HepG2 (cell line): ENCODE measurements at regions not wholly inside any gene's neighbourhood (a gene's known extent, or its start where the extent isn't known, plus 50 kb on each side); places are given as distances from the start of the nearest gene placed in this dataset.

Experiments used
- ATAC-seq: fragments of 200-7000 bp; cut with Tn5 transposase; 3 replicates; pipeline ENCODE4 v1.9.1; 2020; ENCODE audit warnings: mild to moderate bottlenecking, moderate library complexity
- BruUV-seq: library from RNA; stranded (reverse); fragments of 400-500 nt; replicated peaks from 2 replicates; lab custom pipeline; 2021; lab: Mats Ljungman, UMichigan
- CTCF ChIA-PET: fragments of 300-600 bp; formaldehyde crosslinking; extraction: SDS; loops from one replicate; lab custom pipeline; 2021; ENCODE audit warnings: low total read pairs, inconsistent platforms, low intra/inter-chr PET ratio; lab: Yijun Ruan, JAX
- POLR2A ChIA-PET: fragments of 350-600 bp; sonication (Branson Sonifier 250); formaldehyde crosslinking; loops from one replicate; lab custom pipeline; 2020; ENCODE audit warnings: antibody characterized with exemption, inconsistent platforms; lab: Yijun Ruan, JAX
- DNase-seq: peaks from one replicate; pipeline ENCODE4 v3.0.0-alpha.2; 2015; ENCODE audit warnings: low spot score
- FAIRE-seq: peaks from 3 replicates; lab custom pipeline; 2011; peaks lifted over from hg19 to GRCh38; lab: Jason Lieb, UNC
- H2AFZ ChIP-seq: one replicate; pipeline ENCODE4 v1.6.1; 2011; ENCODE audit warnings: low read length, inconsistent platforms
- H3K27ac ChIP-seq: fragments of 300-600 bp; 3 replicates; pipeline ENCODE4 v1.8.0; 2011; ENCODE audit warnings: mixed run types, mild to moderate bottlenecking, mixed read lengths, low read length, inconsistent platforms; ENCODE audit not compliant: insufficient read depth; ENCODE audit errors: extremely low read length
- H3K27me3 ChIP-seq, 2 experiments: fragments of 200-600 bp in 1 of 2; 2 replicates in 1 of 2; 3 replicates in 1 of 2; pipeline versions ENCODE4 v1.6.0 to v1.8.0; 2011; ENCODE audit warnings: low read length in 2 of 2, mild to moderate bottlenecking in 2 of 2, moderate library complexity in 2 of 2, inconsistent platforms in 1 of 2; ENCODE audit not compliant: insufficient read depth in 2 of 2, control insufficient read depth in 1 of 2
- H3K36me3 ChIP-seq, 2 experiments: fragments of 200-600 bp in 1 of 2; replicated peaks in 1 of 2; 2 replicates in 1 of 2; 3 replicates in 1 of 2; pipeline versions ENCODE4 v1.5.1 to v1.8.0; 2011; ENCODE audit warnings: low read length in 2 of 2, inconsistent platforms in 1 of 2; ENCODE audit not compliant: insufficient read depth in 2 of 2, control insufficient read depth in 1 of 2
- H3K4me1 ChIP-seq: 2 replicates; pipeline ENCODE4 v1.5.1; 2012; ENCODE audit warnings: low read length, inconsistent platforms; ENCODE audit not compliant: insufficient read depth
- H3K4me2 ChIP-seq: 2 replicates; pipeline ENCODE4 v1.6.0; 2011; ENCODE audit warnings: low read depth, low read length, inconsistent platforms
- H3K4me3 ChIP-seq, 3 experiments: fragments of 200-600 bp in 1 of 3; sonication (generic), shearing (Covaris generic) in 1 of 3; replicated peaks in 1 of 3; 2 replicates each; pipeline ENCODE4 v1.5.1; 2011 to 2016; ENCODE audit warnings: low read length in 3 of 3, inconsistent platforms in 2 of 3, low read depth in 2 of 3, mild to moderate bottlenecking in 2 of 3, control low read depth in 1 of 3, mixed read lengths in 1 of 3; ENCODE audit not compliant: insufficient read depth in 1 of 3
- H3K79me2 ChIP-seq: one replicate; pipeline ENCODE4 v1.6.1; 2011; ENCODE audit warnings: low read length, inconsistent platforms; ENCODE audit not compliant: insufficient read depth
- H3K9ac ChIP-seq: 2 replicates; pipeline ENCODE4 v1.6.0; 2011; ENCODE audit warnings: mild to moderate bottlenecking, low read depth, low read length, inconsistent platforms; ENCODE audit not compliant: insufficient read depth
- H3K9me3 ChIP-seq: 2 replicates; pipeline ENCODE4 v1.5.1; 2012; ENCODE audit warnings: mild to moderate bottlenecking, low read length
- H4K20me1 ChIP-seq: 2 replicates; pipeline ENCODE4 v1.6.0; 2011; ENCODE audit warnings: inconsistent platforms, mild to moderate bottlenecking, low read length, moderate library complexity; ENCODE audit not compliant: insufficient read depth
- FOXA1 ChIP-seq, 2 experiments: fragments of 450-650 bp in 1 of 2; sonication (generic) in 1 of 2; formaldehyde crosslinking in 1 of 2; IDR thresholded peaks; 2 replicates each; pipeline versions ENCODE4 v1.4.0 to v1.6.1; 2016 to 2020; ENCODE audit warnings: missing genetic modification reagents in 1 of 2
- KMT2A ChIP-seq: sonication (generic); formaldehyde crosslinking; IDR thresholded peaks from 2 replicates; pipeline ENCODE4 v1.4.0; 2020; ENCODE audit warnings: missing genetic modification reagents
- MED1 ChIP-seq: sonication (generic); formaldehyde crosslinking; IDR thresholded peaks from 2 replicates; pipeline ENCODE4 v1.4.0; 2020; ENCODE audit warnings: missing genetic modification reagents
- MXD4 ChIP-seq: IDR thresholded peaks from 2 replicates; pipeline ENCODE4 v1.6.1; 2016; ENCODE audit warnings: mild to moderate bottlenecking, missing biosample characterization, missing genetic modification reagents
- POLR2AphosphoS5 ChIP-seq: IDR thresholded peaks from 2 replicates; pipeline ENCODE4 v1.6.1; 2012; ENCODE audit warnings: low read depth, low read length
- SKI ChIP-seq: fragments of 450-650 bp; IDR thresholded peaks from one replicate; pipeline ENCODE4 v1.6.1; 2018; ENCODE audit warnings: mild to moderate bottlenecking; ENCODE audit not compliant: partially characterized antibody
- SRSF1 ChIP-seq: fragments of 200-400 bp; formaldehyde crosslinking; optimal IDR thresholded peaks from 2 replicates; pipeline ENCODE3; 2017; ENCODE audit warnings: mild to moderate bottlenecking, low read depth, low read length, moderate library complexity
- ZFP37 ChIP-seq: sonication (generic); formaldehyde crosslinking; IDR thresholded peaks from 2 replicates; pipeline ENCODE4 v1.4.0; 2020; ENCODE audit warnings: missing genetic modification reagents, borderline replicate concordance
- ZNF225 ChIP-seq: sonication (generic); formaldehyde crosslinking; IDR thresholded peaks from 2 replicates; pipeline ENCODE4 v1.4.0; 2020; ENCODE audit warnings: mild to moderate bottlenecking, missing genetic modification reagents
- ZNF263 ChIP-seq: sonication (generic); formaldehyde crosslinking; IDR thresholded peaks from 2 replicates; pipeline ENCODE4 v1.4.0; 2020; ENCODE audit warnings: missing genetic modification reagents
- ZNF589 ChIP-seq: sonication (generic); formaldehyde crosslinking; conservative IDR thresholded peaks from 2 replicates; pipeline ENCODE4 v1.8.0; 2022; ENCODE audit warnings: mild to moderate bottlenecking, moderate library complexity, missing genetic modification reagents
- ZNF782 ChIP-seq: sonication (generic); formaldehyde crosslinking; IDR thresholded peaks from 2 replicates; pipeline ENCODE4 v1.4.0; 2020; ENCODE audit warnings: missing genetic modification reagents, mild to moderate bottlenecking, borderline replicate concordance
- WGBS: methylation state at CpG from one replicate; pipeline ENCODE4 v1.1.6; 2017; ENCODE audit warnings: low lambda C conversion rate; 5-methylcytosine and 5-hydroxymethylcytosine counted together
- in situ Hi-C: cut with HindIII; loops from 2 replicates; pipeline ENCODE4 v1.10.0; 2017; ENCODE audit warnings: low pct_unique_long_range_greater_than_20kb; ENCODE audit not compliant: extremely low pct_ligation_motif_present
- intact Hi-C: fragments of 100-400 bp; cut with micrococcal nuclease; formaldehyde crosslinking; loops from one replicate; pipeline ENCODE4 v1.10.0; 2022; ENCODE audit not compliant: unreplicated experiment
- TF ChIP-seq, protein P1 (sequence below): sonication (generic); IDR thresholded peaks from 2 replicates; pipeline ENCODE4 v1.6.1; 2016; ENCODE audit warnings: low read depth, borderline replicate concordance
- TF ChIP-seq, protein P2 (sequence below): sonication (generic); formaldehyde crosslinking; IDR thresholded peaks from 2 replicates; pipeline ENCODE4 v1.4.0; 2020; ENCODE audit warnings: missing genetic modification reagents
- TF ChIP-seq, protein P3 (sequence below): sonication (generic); formaldehyde crosslinking; IDR thresholded peaks from 2 replicates; pipeline ENCODE4 v1.4.0; 2020; ENCODE audit warnings: missing genetic modification reagents, mild to moderate bottlenecking, borderline replicate concordance

DNA sequence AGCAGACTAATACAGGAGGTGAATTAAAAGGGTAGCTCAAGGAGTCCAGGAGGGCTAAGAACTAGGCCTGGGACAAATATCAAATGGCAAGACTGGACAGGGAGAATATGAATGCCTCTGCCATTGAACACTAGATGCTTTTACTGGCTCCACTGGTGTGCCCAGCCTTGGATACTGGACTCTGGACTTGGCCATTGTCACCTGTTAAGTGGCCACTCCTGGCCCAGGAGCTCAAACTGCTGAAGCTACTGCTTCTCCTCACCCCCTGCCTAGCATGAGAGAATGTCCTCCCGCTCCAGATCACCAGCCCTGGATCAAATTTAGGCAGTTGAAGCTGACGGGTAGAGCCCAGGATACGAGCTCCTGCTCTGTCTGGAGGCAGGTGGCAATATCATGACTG lies 170.8 kb downstream of the DDX1 start:
- no peak for ATAC-seq
- TF ChIP-seq ZNF225 (CRISPR knock-in tag) (no peak), KMT2A (CRISPR knock-in tag) (no peak), ZNF263 (CRISPR knock-in tag) (no peak), ZNF589 (no peak), ZNF782 (CRISPR knock-in tag) (no peak), POLR2AphosphoS5 (no peak), MED1 (CRISPR knock-in tag) (no peak), SRSF1 (no peak), FOXA1 (IDR thresholded peaks at IDR 0.05) (no peak), FOXA1 (CRISPR knock-in tag; IDR thresholded peaks at IDR 0.05) (no peak), MXD4 (CRISPR knock-in tag) (no peak), ZFP37 (no peak), SKI (no peak)
- TF ChIP-seq, protein P1, sequence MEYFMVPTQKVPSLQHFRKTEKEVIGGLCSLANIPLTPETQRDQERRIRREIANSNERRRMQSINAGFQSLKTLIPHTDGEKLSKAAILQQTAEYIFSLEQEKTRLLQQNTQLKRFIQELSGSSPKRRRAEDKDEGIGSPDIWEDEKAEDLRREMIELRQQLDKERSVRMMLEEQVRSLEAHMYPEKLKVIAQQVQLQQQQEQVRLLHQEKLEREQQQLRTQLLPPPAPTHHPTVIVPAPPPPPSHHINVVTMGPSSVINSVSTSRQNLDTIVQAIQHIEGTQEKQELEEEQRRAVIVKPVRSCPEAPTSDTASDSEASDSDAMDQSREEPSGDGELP: no peak
- TF ChIP-seq, protein P2, sequence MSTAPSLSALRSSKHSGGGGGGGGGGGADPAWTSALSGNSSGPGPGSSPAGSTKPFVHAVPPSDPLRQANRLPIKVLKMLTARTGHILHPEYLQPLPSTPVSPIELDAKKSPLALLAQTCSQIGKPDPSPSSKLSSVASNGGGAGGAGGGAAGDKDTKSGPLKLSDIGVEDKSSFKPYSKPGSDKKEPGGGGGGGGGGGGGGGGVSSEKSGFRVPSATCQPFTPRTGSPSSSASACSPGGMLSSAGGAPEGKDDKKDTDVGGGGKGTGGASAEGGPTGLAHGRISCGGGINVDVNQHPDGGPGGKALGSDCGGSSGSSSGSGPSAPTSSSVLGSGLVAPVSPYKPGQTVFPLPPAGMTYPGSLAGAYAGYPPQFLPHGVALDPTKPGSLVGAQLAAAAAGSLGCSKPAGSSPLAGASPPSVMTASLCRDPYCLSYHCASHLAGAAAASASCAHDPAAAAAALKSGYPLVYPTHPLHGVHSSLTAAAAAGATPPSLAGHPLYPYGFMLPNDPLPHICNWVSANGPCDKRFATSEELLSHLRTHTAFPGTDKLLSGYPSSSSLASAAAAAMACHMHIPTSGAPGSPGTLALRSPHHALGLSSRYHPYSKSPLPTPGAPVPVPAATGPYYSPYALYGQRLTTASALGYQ (CRISPR knock-in tag): no peak
- TF ChIP-seq, protein P3, sequence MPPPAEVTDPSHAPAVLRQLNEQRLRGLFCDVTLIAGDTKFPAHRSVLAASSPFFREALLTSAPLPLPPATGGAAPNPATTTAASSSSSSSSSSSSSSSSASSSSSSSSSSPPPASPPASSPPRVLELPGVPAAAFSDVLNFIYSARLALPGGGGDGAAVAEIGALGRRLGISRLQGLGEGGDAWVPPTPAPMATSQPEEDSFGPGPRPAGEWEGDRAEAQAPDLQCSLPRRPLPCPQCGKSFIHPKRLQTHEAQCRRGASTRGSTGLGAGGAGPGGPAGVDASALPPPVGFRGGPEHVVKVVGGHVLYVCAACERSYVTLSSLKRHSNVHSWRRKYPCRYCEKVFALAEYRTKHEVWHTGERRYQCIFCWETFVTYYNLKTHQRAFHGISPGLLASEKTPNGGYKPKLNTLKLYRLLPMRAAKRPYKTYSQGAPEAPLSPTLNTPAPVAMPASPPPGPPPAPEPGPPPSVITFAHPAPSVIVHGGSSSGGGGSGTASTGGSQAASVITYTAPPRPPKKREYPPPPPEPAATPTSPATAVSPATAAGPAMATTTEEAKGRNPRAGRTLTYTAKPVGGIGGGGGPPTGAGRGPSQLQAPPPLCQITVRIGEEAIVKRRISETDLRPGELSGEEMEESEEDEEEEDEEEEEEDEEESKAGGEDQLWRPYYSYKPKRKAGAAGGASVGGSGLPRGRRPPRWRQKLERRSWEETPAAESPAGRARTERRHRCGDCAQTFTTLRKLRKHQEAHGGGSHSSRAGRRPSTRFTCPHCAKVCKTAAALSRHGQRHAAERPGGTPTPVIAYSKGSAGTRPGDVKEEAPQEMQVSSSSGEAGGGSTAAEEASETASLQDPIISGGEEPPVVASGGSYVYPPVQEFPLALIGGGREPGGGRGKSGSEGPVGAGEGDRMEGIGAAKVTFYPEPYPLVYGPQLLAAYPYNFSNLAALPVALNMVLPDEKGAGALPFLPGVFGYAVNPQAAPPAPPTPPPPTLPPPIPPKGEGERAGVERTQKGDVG: no peak
- TF ChIP-seq, all 625 proteins: peak for 0
- BruUV-seq: no TSS peak
- Histone ChIP-seq H3K27ac (no peak overlapping the region), H3K4me1 (peaks cover 18% of the 10 kb centered on the region), H3K79me2 (no peaks in the 10 kb centered on the region), H3K4me2 (no peak overlapping the region), H4K20me1 (peaks cover 19% of the 10 kb centered on the region; the same call in 1 of the 2 replicates), H3K4me3 (no peak overlapping the region), H3K9ac (no peak overlapping the region), H3K27me3 (peaks cover 12 to 85% of the 10 kb centered on the region in 2 experiments; a peak in 4 of 5 replicates), H2AFZ (no peak overlapping the region), H3K9me3 (no peaks in the 10 kb centered on the region), H3K36me3 (no peaks in the 10 kb centered on the region)
- 53% methylated on average over 3 of the region's 3 CpGs for WGBS
- in situ Hi-C loops (no loop called here), intact Hi-C loops (no loop called here)
- CTCF ChIA-PET: no interaction called here
- POLR2A ChIA-PET: no interaction called here
- FAIRE-seq (no peak), DNase-seq (no peak)
